Uterus (tissue), 3 donors: ENCODE measurements at regions not wholly inside any gene's neighbourhood (a gene's known extent, or its start where the extent isn't known, plus 50 kb on each side); places are given as distances from the start of the nearest gene placed in this dataset.

ENCODE experiments used
- DNase-seq, 2 donors: peaks; one replicate each; pipeline ENCODE4 v3.0.0-alpha.2; 2019 to 2020
- H3K27ac ChIP-seq, 2 donors: fragments of 200-600 bp; sonication (generic); 1 replicate in 1 of 2; 2 replicates in 1 of 2; pipeline ENCODE4 v1.5.1; 2016 to 2018
- H3K27me3 ChIP-seq, 2 donors: fragments of 200-600 bp; sonication (generic); one replicate each; pipeline ENCODE4 v1.5.1; 2018 to 2019; ENCODE audit warnings: control low read depth in 1 of 2
- H3K36me3 ChIP-seq, 2 donors: fragments of 200-600 bp; sonication (generic); one replicate each; pipeline ENCODE4 v1.5.1; 2019; ENCODE audit warnings: control low read depth in 1 of 2
- H3K4me1 ChIP-seq, 2 donors: fragments of 200-600 bp; sonication (generic); one replicate each; pipeline ENCODE4 v1.5.1; 2018 to 2019; ENCODE audit warnings: control low read depth in 1 of 2
- H3K4me3 ChIP-seq, 2 donors: fragments of 200-600 bp; sonication (generic); 1 replicate in 1 of 2; 2 replicates in 1 of 2; pipeline ENCODE4 v1.5.1; 2018 to 2019; ENCODE audit warnings: mild to moderate bottlenecking in 1 of 2
- H3K9me3 ChIP-seq, 2 donors: fragments of 200-600 bp; sonication (generic); one replicate each; pipeline ENCODE4 v1.5.1; 2019; ENCODE audit warnings: control low read depth in 1 of 2
- POLR2A ChIP-seq, 2 donors: fragments of 450-650 bp; IDR thresholded peaks; one replicate each; pipeline ENCODE4 v1.6.1; 2016; ENCODE audit warnings: antibody characterized with exemption in 2 of 2, mild to moderate bottlenecking in 1 of 2, moderate library complexity in 1 of 2
- intact Hi-C: fragments of 100-400 bp; cut with DNase I; formaldehyde crosslinking; loops from one replicate; pipeline ENCODE4 v1.15.1; 2023; ENCODE audit warnings: low total_unique reads
- TF ChIP-seq, protein P1 (sequence below), 4 experiments: fragments of 200-600 bp in 2 of 4; fragments of 450-650 bp in 2 of 4; sonication (generic) in 2 of 4; IDR thresholded peaks; one replicate each; pipeline ENCODE4 v1.5.1; 2016 to 2019; ENCODE audit warnings: antibody characterized with exemption in 4 of 4, mild to moderate bottlenecking in 2 of 4, moderate library complexity in 1 of 4
- donor health status: DM: yes; HTN: yes; CAD: no.

DNA sequence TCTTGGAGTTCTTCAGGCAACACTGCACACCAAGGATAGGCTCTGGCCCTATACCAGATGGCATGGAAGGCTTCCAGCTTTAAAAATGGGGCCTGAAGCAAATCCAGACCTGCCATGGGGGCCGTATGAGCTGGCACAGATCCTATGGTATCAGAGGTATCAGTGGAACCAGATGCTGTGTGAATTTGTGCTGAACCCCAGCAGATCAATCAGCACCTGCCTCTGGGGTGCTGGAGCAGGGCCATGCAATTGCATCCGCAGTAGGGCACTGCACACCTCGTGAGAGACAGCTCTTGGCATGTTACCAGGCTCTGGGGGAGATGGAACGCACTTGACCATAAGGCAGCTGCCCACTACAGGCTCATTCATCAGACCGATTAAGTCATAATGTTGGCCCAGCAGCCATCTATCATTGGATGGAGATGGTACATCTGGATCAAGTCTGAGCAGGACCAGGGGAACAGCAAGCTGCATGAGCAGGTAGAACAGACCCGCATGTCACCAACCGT, 221.5 kb downstream of the MYLK4 start:
- intact Hi-C loops: no loop called here
- H3K36me3 ChIP-seq: no peaks in the 10 kb centered on the region

DNA sequence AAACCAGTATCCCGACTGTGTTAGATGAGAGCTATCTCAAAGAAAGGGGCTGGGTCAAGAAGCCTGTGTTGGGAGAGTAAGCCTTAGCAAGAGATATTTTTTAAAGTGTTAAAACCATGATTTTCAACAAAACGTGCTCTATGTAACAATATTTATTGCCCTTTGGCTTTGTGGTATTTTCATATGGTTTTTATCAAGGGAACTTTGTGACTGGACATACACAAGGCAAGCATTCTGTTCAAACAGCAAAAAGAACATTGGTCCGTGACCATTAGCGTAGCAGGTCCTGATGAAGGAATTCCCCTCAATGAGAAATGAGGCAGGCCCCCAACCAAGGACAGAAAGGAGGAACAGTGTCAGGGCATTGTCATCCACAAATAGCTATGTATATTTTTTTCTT, 222.6 kb downstream of the MYLK4 start:
- H3K27me3 ChIP-seq: no peaks in the 10 kb centered on the region
- H3K27ac ChIP-seq: no peak overlapping the region
- no peak overlapping the region for H3K4me3 ChIP-seq
- H3K4me1 ChIP-seq: no peaks in the 10 kb centered on the region
- no peak for TF ChIP-seq POLR2A (IDR thresholded peaks at IDR 0.05)
- TF ChIP-seq, protein P1, sequence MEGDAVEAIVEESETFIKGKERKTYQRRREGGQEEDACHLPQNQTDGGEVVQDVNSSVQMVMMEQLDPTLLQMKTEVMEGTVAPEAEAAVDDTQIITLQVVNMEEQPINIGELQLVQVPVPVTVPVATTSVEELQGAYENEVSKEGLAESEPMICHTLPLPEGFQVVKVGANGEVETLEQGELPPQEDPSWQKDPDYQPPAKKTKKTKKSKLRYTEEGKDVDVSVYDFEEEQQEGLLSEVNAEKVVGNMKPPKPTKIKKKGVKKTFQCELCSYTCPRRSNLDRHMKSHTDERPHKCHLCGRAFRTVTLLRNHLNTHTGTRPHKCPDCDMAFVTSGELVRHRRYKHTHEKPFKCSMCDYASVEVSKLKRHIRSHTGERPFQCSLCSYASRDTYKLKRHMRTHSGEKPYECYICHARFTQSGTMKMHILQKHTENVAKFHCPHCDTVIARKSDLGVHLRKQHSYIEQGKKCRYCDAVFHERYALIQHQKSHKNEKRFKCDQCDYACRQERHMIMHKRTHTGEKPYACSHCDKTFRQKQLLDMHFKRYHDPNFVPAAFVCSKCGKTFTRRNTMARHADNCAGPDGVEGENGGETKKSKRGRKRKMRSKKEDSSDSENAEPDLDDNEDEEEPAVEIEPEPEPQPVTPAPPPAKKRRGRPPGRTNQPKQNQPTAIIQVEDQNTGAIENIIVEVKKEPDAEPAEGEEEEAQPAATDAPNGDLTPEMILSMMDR (IDR thresholded peaks at IDR 0.05): no peak
- no peaks in the 10 kb centered on the region for H3K9me3 ChIP-seq
- H3K36me3 ChIP-seq: no peaks in the 10 kb centered on the region
- intact Hi-C loops: no loop called here
- no peak for DNase-seq

More for the DNA sequence above, 221.5 kb downstream of the MYLK4 start:
- TF ChIP-seq, protein P1 (IDR thresholded peaks at IDR 0.05): no peak
- TF ChIP-seq POLR2A (IDR thresholded peaks at IDR 0.05): no peak
- no peaks in the 10 kb centered on the region for H3K9me3 ChIP-seq
- no peak overlapping the region for H3K27ac ChIP-seq
- H3K4me1 ChIP-seq: no peaks in the 10 kb centered on the region
- no peak for DNase-seq
- H3K27me3 ChIP-seq: no peaks in the 10 kb centered on the region
- H3K4me3 ChIP-seq: no peak overlapping the region

DNA sequence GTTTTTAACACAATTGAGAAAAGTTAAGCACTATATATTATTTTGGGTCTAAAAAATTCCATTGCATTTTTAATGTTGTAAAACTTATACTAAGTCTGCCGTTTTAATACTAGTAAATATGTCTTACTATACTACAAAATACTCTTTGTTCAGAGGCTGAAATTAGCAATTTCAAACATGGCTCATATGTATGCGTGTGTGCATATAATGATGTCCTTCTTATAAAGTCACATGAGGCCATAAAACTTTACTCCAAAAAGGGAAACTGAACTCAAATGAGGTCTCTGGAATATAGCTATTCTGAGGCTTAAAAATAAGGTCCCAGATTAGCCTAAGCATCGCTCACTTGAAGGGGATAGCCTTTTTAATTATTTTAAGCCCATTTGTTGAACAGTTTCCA, 224.0 kb downstream of the MYLK4 start:
- Histone ChIP-seq H3K36me3 (no peaks in the 10 kb centered on the region), H3K27me3 (no peaks in the 10 kb centered on the region), H3K4me3 (no peak overlapping the region), H3K9me3 (no peaks in the 10 kb centered on the region), H3K4me1 (no peaks in the 10 kb centered on the region), H3K27ac (no peak overlapping the region)
- no peak for TF ChIP-seq POLR2A (IDR thresholded peaks at IDR 0.05)
- TF ChIP-seq, protein P1 (IDR thresholded peaks at IDR 0.05): no peak
- intact Hi-C loops: no loop called here
- no peak for DNase-seq

DNA sequence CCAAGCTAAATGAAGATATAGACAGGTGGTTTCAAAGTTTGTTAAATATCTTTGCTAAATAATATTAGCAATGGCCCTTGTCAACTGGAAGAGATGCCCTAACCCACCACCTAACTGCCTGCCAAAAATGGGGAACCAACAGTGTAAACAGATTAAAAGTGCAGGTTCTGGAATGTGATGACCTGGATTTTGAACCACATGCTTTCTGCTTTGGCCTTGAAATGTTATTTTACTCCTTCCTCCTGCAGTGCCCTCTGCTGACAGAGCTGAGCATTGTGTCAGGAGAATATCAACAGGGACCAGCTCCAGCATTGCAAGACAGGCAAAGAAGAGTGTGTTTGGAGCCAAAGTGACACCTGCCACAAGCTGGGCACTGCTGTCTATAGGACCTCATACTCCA, 226.6 kb downstream of the MYLK4 start:
- intact Hi-C loops: no loop called here
- no peaks in the 10 kb centered on the region for H3K9me3 ChIP-seq

DNA sequence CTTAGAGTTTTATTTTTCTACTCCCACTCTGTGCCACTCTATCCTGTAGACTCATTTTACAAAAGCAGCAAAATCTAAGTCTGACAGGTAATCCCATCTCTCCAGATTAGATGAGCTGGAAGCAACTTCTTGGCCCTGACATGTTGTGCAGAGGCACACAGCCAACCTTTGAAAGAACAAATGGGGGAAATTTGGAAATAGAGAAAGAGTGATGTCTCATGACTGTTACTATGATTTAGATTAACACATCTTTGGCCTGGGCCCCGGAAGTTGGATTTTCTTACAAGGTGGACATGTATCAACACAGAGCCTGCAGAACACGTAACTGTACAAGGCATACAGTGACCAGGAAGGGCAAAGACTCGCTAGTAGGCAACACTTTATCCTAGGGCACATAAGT, 227.7 kb downstream of the MYLK4 start:
- Histone ChIP-seq H3K4me1 (no peaks in the 10 kb centered on the region), H3K4me3 (no peak overlapping the region), H3K27ac (no peak overlapping the region), H3K27me3 (no peaks in the 10 kb centered on the region), H3K9me3 (no peaks in the 10 kb centered on the region), H3K36me3 (no peaks in the 10 kb centered on the region)
- intact Hi-C loops: no loop called here
- TF ChIP-seq, protein P1 (IDR thresholded peaks at IDR 0.05): no peak
- TF ChIP-seq POLR2A (IDR thresholded peaks at IDR 0.05): no peak
- no peak for DNase-seq

More for the DNA sequence above, 226.6 kb downstream of the MYLK4 start:
- no peak overlapping the region for H3K4me3 ChIP-seq
- DNase-seq: no peak
- H3K36me3 ChIP-seq: no peaks in the 10 kb centered on the region
- no peak for TF ChIP-seq POLR2A (IDR thresholded peaks at IDR 0.05)
- TF ChIP-seq, protein P1 (IDR thresholded peaks at IDR 0.05): no peak
- no peak overlapping the region for H3K27ac ChIP-seq
- no peaks in the 10 kb centered on the region for H3K27me3 ChIP-seq
- no peaks in the 10 kb centered on the region for H3K4me1 ChIP-seq
